Panc1 (cell line): ENCODE measurements at regions not wholly inside any gene's neighbourhood (a gene's known extent, or its start where the extent isn't known, plus 50 kb on each side); places are given as distances from the start of the nearest gene placed in this dataset.
A peak's percentile ranks its signal among the peaks of the same experiment; 100 is the strongest.

Experiments
- ATAC-seq: fragments of 200-7000 bp; cut with Tn5 transposase; 2 replicates; pipeline ENCODE4 v1.9.1; 2020; ENCODE audit warnings: mild to moderate bottlenecking, moderate library complexity
- BruUV-seq: library from RNA; stranded (reverse); fragments of 400-500 nt; replicated peaks from 2 replicates; lab custom pipeline; 2021; lab: Mats Ljungman, UMichigan
- CTCF ChIA-PET: fragments of 300-600 bp; sonication (Branson Sonifier 250); formaldehyde crosslinking; loops from one replicate; lab custom pipeline; 2022; ENCODE audit warnings: antibody characterized with exemption; lab: Charles Lee
- POLR2A ChIA-PET: fragments of 300-600 bp; sonication (Branson Sonifier 250); formaldehyde crosslinking; loops from one replicate; lab custom pipeline; 2022; ENCODE audit warnings: antibody characterized with exemption; lab: Charles Lee
- DNase-seq: peaks from one replicate; pipeline ENCODE4 v3.0.0-alpha.2; 2010; ENCODE audit warnings: low read depth, low spot score
- H3K27ac ChIP-seq: 2 replicates; pipeline ENCODE4 v1.5.1; 2011; ENCODE audit warnings: mild to moderate bottlenecking, low read length, inconsistent platforms
- H3K27me3 ChIP-seq: fragments of 200-500 bp; sonication (Bioruptor generic); 2 replicates; pipeline ENCODE4 v1.6.0; 2014; ENCODE audit warnings: low read length, inconsistent platforms; ENCODE audit not compliant: control insufficient read depth, insufficient read depth
- H3K36me3 ChIP-seq: fragments of 200-500 bp; sonication (Bioruptor generic); 2 replicates; pipeline ENCODE4 v1.5.1; 2014; ENCODE audit warnings: inconsistent platforms, mild to moderate bottlenecking, low read length, moderate library complexity; ENCODE audit not compliant: control insufficient read depth, insufficient read depth
- H3K4me1 ChIP-seq: 2 replicates; pipeline ENCODE4 v1.5.1; 2011; ENCODE audit warnings: inconsistent platforms, mild to moderate bottlenecking, low read length, moderate library complexity; ENCODE audit not compliant: control insufficient read depth, insufficient read depth
- H3K4me3 ChIP-seq, 2 experiments: 2 replicates each; pipeline ENCODE4 v1.5.1; 2011 to 2012; ENCODE audit warnings: low read depth in 2 of 2, low read length in 2 of 2, mild to moderate bottlenecking in 2 of 2, inconsistent platforms in 1 of 2, moderate library complexity in 1 of 2
- H3K9me3 ChIP-seq: fragments of 200-500 bp; sonication (Bioruptor generic); 2 replicates; pipeline ENCODE4 v1.5.1; 2014; ENCODE audit warnings: low read depth, mild to moderate bottlenecking, inconsistent platforms, low read length, moderate library complexity; ENCODE audit not compliant: control insufficient read depth, insufficient read depth
- CTCF ChIP-seq: fragments of 450-650 bp; IDR thresholded peaks from 2 replicates; pipeline ENCODE4 v1.5.1; 2017; ENCODE audit warnings: mild to moderate bottlenecking
- POLR2AphosphoS5 ChIP-seq: IDR thresholded peaks from 2 replicates; pipeline ENCODE4 v1.6.1; 2012; ENCODE audit warnings: mild to moderate bottlenecking, low read depth, low read length, moderate library complexity
- REST ChIP-seq, 2 experiments: IDR thresholded peaks; 2 replicates each; pipeline ENCODE4 v1.6.1; 2011 to 2012; ENCODE audit warnings: low read depth in 2 of 2, control low read depth in 1 of 2, low read length in 1 of 2, mild to moderate bottlenecking in 1 of 2, moderate library complexity in 1 of 2; ENCODE audit not compliant: insufficient read depth in 1 of 2
- SIN3A ChIP-seq: IDR thresholded peaks from 2 replicates; pipeline ENCODE4 v1.6.1; 2012; ENCODE audit warnings: low read depth, mild to moderate bottlenecking, low read length, moderate library complexity, borderline replicate concordance; ENCODE audit not compliant: insufficient read depth
- TCF7L2 ChIP-seq: IDR thresholded peaks from 2 replicates; pipeline ENCODE4 v1.6.1; 2011; ENCODE audit warnings: mild to moderate bottlenecking, low read depth, low read length, inconsistent platforms
- in situ Hi-C: cut with HindIII; loops from 2 replicates; pipeline ENCODE4 v1.10.0; 2016; ENCODE audit warnings: low sequenced_read_pairs, low pct_unique_long_range_greater_than_20kb
- intact Hi-C: fragments of 100-400 bp; cut with micrococcal nuclease; formaldehyde crosslinking; loops from one replicate; pipeline ENCODE4 v1.10.0; 2022; ENCODE audit not compliant: unreplicated experiment

- Histone ChIP-seq H3K27ac (no peak overlapping the region), H3K4me1 (no peaks in the 10 kb centered on the region), H3K9me3 (no peaks in the 10 kb centered on the region), H3K27me3 (peaks cover 29% of the 10 kb centered on the region), H3K36me3 (no peaks in the 10 kb centered on the region), H3K4me3 (no peak overlapping the region)
- BruUV-seq = no TSS peak
- in situ Hi-C loops = no loop called here
- DNase-seq (no peak), ATAC-seq (peak; percentile 42; the same call in 1 of the 2 replicates)
- TF ChIP-seq TCF7L2 (no peak), CTCF (no peak), POLR2AphosphoS5 (no peak), SIN3A (no peak), REST (IDR thresholded peaks at IDR 0.05; ENCODE audit: insufficient read depth in 1 of 2, low read depth in 2 of 2, low read length in 1 of 2) (no peak)
- POLR2A ChIA-PET = no interaction called here
- intact Hi-C loops = no loop called here
- CTCF ChIA-PET = no interaction called here
These were observed 151.3 kb upstream of the FAM20C start for GRCh38 chr7:40799-41750.

GRCh38 chr7:41917-42565 is 150.3 kb upstream of the FAM20C start:
- in situ Hi-C loops (no loop called here), intact Hi-C loops (no loop called here)
- H3K4me1 ChIP-seq = no peaks in the 10 kb centered on the region
- TF ChIP-seq POLR2AphosphoS5 (no peak), SIN3A (no peak)
- H3K9me3 ChIP-seq = no peaks in the 10 kb centered on the region
- no TSS peak for BruUV-seq
- H3K27me3 ChIP-seq = peaks cover 29% of the 10 kb centered on the region
- H3K27ac ChIP-seq = no peak overlapping the region
- ATAC-seq (no peak), DNase-seq (no peak)
- H3K4me3 ChIP-seq = no peak overlapping the region
- ChIA-PET POLR2A (no interaction called here), CTCF (no interaction called here)
- no peaks in the 10 kb centered on the region for H3K36me3 ChIP-seq
